ENCODE measurements at regions not wholly inside any gene's neighbourhood (a gene's known extent, or its start where the extent isn't known, plus 50 kb on each side); places are given as distances from the start of the nearest gene placed in this dataset.

- no peak for TF ChIP-seq CTCF (IDR thresholded peaks at IDR 0.05)
- no peak for TF ChIP-seq POLR2A (IDR thresholded peaks at IDR 0.05)
Observed at GRCh38 chr22:47629273-47629711, 866.8 kb downstream of the TBC1D22A start.

Measured in adrenal gland (tissue), 5 donors.